ENCODE measurements at regions not wholly inside any gene's neighbourhood (a gene's known extent, or its start where the extent isn't known, plus 50 kb on each side); places are given as distances from the start of the nearest gene placed in this dataset.

GRCh38 chr2:47620770-47621437 is 50.1 kb upstream of the KCNK12 start:
- no peak overlapping the region for H3K4me3 ChIP-seq (ENCODE audit: low read depth, low read length)
- DNase-seq (ENCODE audit: low read depth, low spot score) = no peak
- ChIA-PET CTCF (no interaction called here), POLR2A (no interaction called here)
- no peak for TF ChIP-seq CTCF (IDR thresholded peaks at IDR 0.05; ENCODE audit: insufficient read depth, low read length, missing control alignments)
